HCT116 (cell line): ENCODE measurements at regions not wholly inside any gene's neighbourhood (a gene's known extent, or its start where the extent isn't known, plus 50 kb on each side); places are given as distances from the start of the nearest gene placed in this dataset.

Source experiments
- ATAC-seq: fragments of 200-7000 bp; cut with Tn5 transposase; 2 replicates; pipeline ENCODE4 v1.9.1; 2020; ENCODE audit warnings: mild to moderate bottlenecking, moderate library complexity
- BruUV-seq: library from RNA; stranded (reverse); fragments of 400-500 nt; replicated peaks from 2 replicates; lab custom pipeline; 2021; lab: Mats Ljungman, UMichigan
- CTCF ChIA-PET: fragments of 300-600 bp; sonication (Branson Sonifier 250); formaldehyde crosslinking; loops from one replicate; lab custom pipeline; 2021; ENCODE audit warnings: antibody characterized with exemption; lab: Charles Lee
- POLR2A ChIA-PET: fragments of 300-600, 350-600 bp; sonication (Branson Sonifier 250); formaldehyde crosslinking; loops from one replicate; lab custom pipeline; 2021; ENCODE audit warnings: antibody characterized with exemption; lab: Charles Lee
- RAD21 ChIA-PET, 2 experiments: fragments of 300-600 bp; sonication (Branson Sonifier 250); formaldehyde crosslinking; loops; one replicate each; lab custom pipeline; 2023; ENCODE audit warnings: low total read pairs in 2 of 2; ENCODE audit not compliant: uncharacterized antibody in 2 of 2, unreplicated experiment in 2 of 2, low non-redundant PET in 1 of 2; lab: Charles Lee
- DNase-seq: peaks from one replicate; pipeline ENCODE4 v3.0.0-alpha.2; 2010; ENCODE audit warnings: low read depth, low spot score
- H2AFZ ChIP-seq: fragments of 200-600 bp; shearing (Covaris generic), sonication (generic); 2 replicates; pipeline ENCODE4 v1.6.1; 2017; ENCODE audit warnings: low read depth, mixed run types, mixed read lengths, antibody characterized with exemption, low read length; ENCODE audit not compliant: poor library complexity, severe bottlenecking
- H3K27ac ChIP-seq: 2 replicates; pipeline ENCODE4 v1.5.1; 2012; ENCODE audit warnings: low read depth, low read length
- H3K27me3 ChIP-seq: fragments of 200-600 bp; sonication (generic); 2 replicates; pipeline ENCODE4 v1.6.1; 2016; ENCODE audit warnings: mixed run types, low read length, mixed read lengths; ENCODE audit not compliant: insufficient read depth
- H3K36me3 ChIP-seq, 2 experiments: fragments of 200-500 bp in 1 of 2; fragments of 200-600 bp in 1 of 2; sonication (Bioruptor generic) in 1 of 2; sonication (generic) in 1 of 2; 2 replicates each; pipeline versions ENCODE4 v1.5.1 to v1.6.1; 2014 to 2016; ENCODE audit warnings: low read length in 2 of 2, inconsistent platforms in 1 of 2, mixed read lengths in 1 of 2, mixed run types in 1 of 2; ENCODE audit not compliant: insufficient read depth in 2 of 2, control insufficient read depth in 1 of 2
- H3K4me1 ChIP-seq, 2 experiments: fragments of 200-600 bp in 1 of 2; sonication (generic) in 1 of 2; 2 replicates each; pipeline versions ENCODE4 v1.5.1 to v1.6.1; 2012 to 2017; ENCODE audit warnings: low read length in 2 of 2, inconsistent platforms in 1 of 2, mild to moderate bottlenecking in 1 of 2, mixed read lengths in 1 of 2, mixed run types in 1 of 2, moderate library complexity in 1 of 2; ENCODE audit not compliant: insufficient read depth in 2 of 2, control insufficient read depth in 1 of 2
- H3K4me2 ChIP-seq: fragments of 200-600 bp; sonication (generic); 2 replicates; pipeline ENCODE4 v1.6.1; 2017; ENCODE audit warnings: mixed run types, low read length, mixed read lengths
- H3K4me3 ChIP-seq, 2 experiments: fragments of 200-600 bp in 1 of 2; sonication (generic) in 1 of 2; replicated peaks in 1 of 2; 2 replicates each; pipeline ENCODE4 v1.5.1; 2011 to 2016; ENCODE audit warnings: low read length in 2 of 2, control low read depth in 1 of 2, low read depth in 1 of 2, mild to moderate bottlenecking in 1 of 2, mixed read lengths in 1 of 2, mixed run types in 1 of 2
- H3K79me2 ChIP-seq: fragments of 200-600 bp; sonication (generic); 2 replicates; pipeline ENCODE4 v1.6.1; 2017; ENCODE audit warnings: mild to moderate bottlenecking, mixed run types, low read length, moderate library complexity, mixed read lengths; ENCODE audit not compliant: insufficient read depth
- H3K9ac ChIP-seq: fragments of 200-600 bp; sonication (generic); 2 replicates; pipeline ENCODE4 v1.6.1; 2016; ENCODE audit warnings: low read length, mixed read lengths
- H3K9me2 ChIP-seq: fragments of 200-600 bp; sonication (generic), shearing (Covaris generic); 2 replicates; pipeline ENCODE4 v1.6.1; 2017; ENCODE audit warnings: mixed run types, mild to moderate bottlenecking, moderate library complexity; ENCODE audit not compliant: insufficient read depth
- H3K9me3 ChIP-seq, 2 experiments: fragments of 200-500 bp in 1 of 2; fragments of 200-600 bp in 1 of 2; sonication (Bioruptor generic) in 1 of 2; sonication (generic) in 1 of 2; 2 replicates each; pipeline ENCODE4 v1.6.1; 2014 to 2017; ENCODE audit warnings: low read length in 2 of 2, mixed read lengths in 2 of 2, inconsistent platforms in 1 of 2, low read depth in 1 of 2, mild to moderate bottlenecking in 1 of 2, mixed run types in 1 of 2, moderate library complexity in 1 of 2; ENCODE audit not compliant: control insufficient read depth in 1 of 2, insufficient read depth in 1 of 2
- H4K20me1 ChIP-seq: fragments of 200-600 bp; sonication (generic), shearing (Covaris generic); 2 replicates; pipeline ENCODE4 v1.6.1; 2017; ENCODE audit warnings: mixed run types, mild to moderate bottlenecking, moderate library complexity; ENCODE audit not compliant: insufficient read depth
- JUND ChIP-seq: IDR thresholded peaks from 2 replicates; pipeline ENCODE4 v1.6.1; 2012
- POLR2A ChIP-seq: IDR thresholded peaks from 2 replicates; pipeline ENCODE4 v1.7.0; 2011; ENCODE audit warnings: borderline replicate concordance; ENCODE audit not compliant: insufficient read depth, insufficient read length; ENCODE audit errors: extremely low read depth
- RAD21 ChIP-seq: IDR thresholded peaks from 2 replicates; pipeline ENCODE4 v1.6.1; 2012; ENCODE audit warnings: low read depth, mild to moderate bottlenecking
- REST ChIP-seq: IDR thresholded peaks from 2 replicates; pipeline ENCODE4 v1.6.1; 2012; ENCODE audit warnings: low read depth
- SRF ChIP-seq: IDR thresholded peaks from 2 replicates; pipeline ENCODE4 v1.6.1; 2012; ENCODE audit warnings: low read depth
- TCF7L2 ChIP-seq: IDR thresholded peaks from 2 replicates; pipeline ENCODE4 v1.7.0; 2011; ENCODE audit warnings: borderline replicate concordance, inconsistent platforms; ENCODE audit not compliant: insufficient read depth, insufficient read length; ENCODE audit errors: extremely low read depth
- YY1 ChIP-seq: IDR thresholded peaks from 2 replicates; pipeline ENCODE4 v1.6.1; 2011; ENCODE audit warnings: low read length, low read depth, moderate library complexity, mild to moderate bottlenecking; ENCODE audit not compliant: insufficient replicate concordance; ENCODE audit errors: extremely low read depth
- ZBTB33 ChIP-seq: IDR thresholded peaks from 2 replicates; pipeline ENCODE4 v1.6.1; 2011; ENCODE audit warnings: mild to moderate bottlenecking, low read length, moderate library complexity; ENCODE audit not compliant: insufficient replicate concordance; ENCODE audit errors: extremely low read depth
- ZNF274 ChIP-seq: fragments of 200-500 bp; sonication (Bioruptor generic); IDR thresholded peaks from 2 replicates; pipeline ENCODE4 v1.6.1; 2014; ENCODE audit warnings: mild to moderate bottlenecking, low read depth, low read length, inconsistent platforms
- intact Hi-C: fragments of 100-400 bp; cut with micrococcal nuclease; formaldehyde crosslinking; loops from 2 replicates; pipeline ENCODE4 v1.10.0; 2022
- TF ChIP-seq, protein P1 (sequence below): IDR thresholded peaks from 2 replicates; pipeline ENCODE4 v1.6.1; 2012

GRCh38 chr17:51474764-51475163 is 214.4 kb downstream of the UTP18 start:
- no peak for ATAC-seq

More at GRCh38 chr17:51474764-51475163, 214.4 kb downstream of the UTP18 start:
- Histone ChIP-seq H3K79me2 (no peaks in the 10 kb centered on the region), H3K4me1 (no peaks in the 10 kb centered on the region), H3K4me3 (no peak overlapping the region), H2AFZ (no peak overlapping the region), H3K4me2 (no peak overlapping the region), H3K9ac (no peak overlapping the region), H3K27ac (no peak overlapping the region), H3K27me3 (peaks cover 94% of the 10 kb centered on the region), H3K9me3 (no peaks in the 10 kb centered on the region), H3K36me3 (no peaks in the 10 kb centered on the region), H4K20me1 (no peaks in the 10 kb centered on the region), H3K9me2 (no peaks in the 10 kb centered on the region)
- no TSS peak for BruUV-seq
- DNase-seq: no peak
- ChIA-PET RAD21 (no interaction called here), POLR2A (no interaction called here), CTCF (interaction anchor here (4.9 to 5.1 kb wide), 2 partner anchors 13 to 14 kb away, joined by 31 to 37 read pairs; no protein-coding TSS in a partner anchor)
- intact Hi-C loops: no loop called here
- no peak for TF ChIP-seq POLR2A
- TF ChIP-seq YY1: no peak
- TF ChIP-seq TCF7L2: no peak
- TF ChIP-seq, protein P1, sequence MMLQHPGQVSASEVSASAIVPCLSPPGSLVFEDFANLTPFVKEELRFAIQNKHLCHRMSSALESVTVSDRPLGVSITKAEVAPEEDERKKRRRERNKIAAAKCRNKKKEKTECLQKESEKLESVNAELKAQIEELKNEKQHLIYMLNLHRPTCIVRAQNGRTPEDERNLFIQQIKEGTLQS: no peak
- no peak for TF ChIP-seq ZBTB33
- no peak for TF ChIP-seq JUND
- no peak for TF ChIP-seq SRF
- TF ChIP-seq RAD21: no peak
- TF ChIP-seq ZNF274: no peak
- no peak for TF ChIP-seq REST
